Stimulated activated CD4-positive, alpha-beta T cell treated with anti-CD3 and anti-CD28 coated beads, Interleukin-4, amount 100 ng/mL, for 1 hour (primary cell): ENCODE measurements at regions not wholly inside any gene's neighbourhood (a gene's known extent, or its start where the extent isn't known, plus 50 kb on each side); places are given as distances from the start of the nearest gene placed in this dataset.
"Not testable (repeated sequence)": the region's sequence is repeated elsewhere in the genome, so short reads cannot be mapped to it uniquely, and the experiment has no call there.

Source experiments
- DNase-seq: peaks from one replicate; pipeline ENCODE4 v3.0.0-alpha.2; 2020

GRCh38 chr16:7791028-7791590 lies 458.5 kb downstream of the RBFOX1 start:
- DNase-seq: no peak

DNA sequence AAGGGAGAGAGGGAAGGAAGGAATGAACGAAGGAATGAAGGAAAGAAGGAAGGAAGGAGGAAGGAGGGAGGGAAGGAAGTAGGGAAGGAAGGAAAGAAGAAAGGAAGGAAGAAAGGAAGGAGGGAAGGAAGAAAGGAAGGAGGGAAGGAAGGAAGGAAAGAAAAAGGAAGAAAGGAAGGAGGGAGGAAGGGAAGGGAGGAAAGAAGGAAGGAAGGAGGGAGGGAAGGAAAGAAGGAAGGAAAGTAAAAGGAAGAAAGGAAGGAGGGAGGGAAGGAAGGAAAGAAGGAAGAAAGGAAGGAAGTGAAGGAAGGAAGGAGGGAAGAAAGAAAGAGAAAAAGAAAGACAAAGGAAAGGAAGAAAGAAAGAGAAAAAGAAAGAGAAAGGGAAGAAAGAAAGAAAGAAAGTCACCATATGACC lies 442.4 kb downstream of the RBFOX1 start:
- DNase-seq: no peak

- DNase-seq: no peak
Observed at GRCh38 chr16:7772722-7773121, 440.1 kb downstream of the RBFOX1 start.

DNA sequence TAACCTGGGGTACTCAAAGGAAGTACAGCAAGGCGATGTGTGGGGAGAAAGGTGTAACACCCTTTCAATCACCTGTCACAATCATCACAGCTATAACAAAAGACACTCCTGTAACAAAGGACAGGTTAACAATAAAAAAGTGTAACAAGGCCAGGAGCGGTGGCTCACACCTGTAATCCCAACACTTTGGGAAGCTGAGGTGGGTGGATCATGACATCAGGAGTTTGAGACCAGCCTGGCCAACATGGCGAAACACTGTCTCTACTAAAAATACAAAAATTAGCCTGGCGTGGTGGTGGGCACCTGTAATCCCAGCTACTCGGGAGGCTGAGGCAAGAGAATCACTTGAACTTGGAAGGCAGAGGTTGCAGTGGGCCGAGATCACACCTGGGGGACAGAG lies 436.4 kb downstream of the RBFOX1 start:
- not testable (repeated sequence) for DNase-seq

GRCh38 chr16:7765079-7765550 lies 432.5 kb downstream of the RBFOX1 start:
- DNase-seq: no peak

- DNase-seq: no peak
Observed at GRCh38 chr16:7763111-7763510, 430.5 kb downstream of the RBFOX1 start.
